ENCODE measurements at regions not wholly inside any gene's neighbourhood (a gene's known extent, or its start where the extent isn't known, plus 50 kb on each side); places are given as distances from the start of the nearest gene placed in this dataset.

DNA sequence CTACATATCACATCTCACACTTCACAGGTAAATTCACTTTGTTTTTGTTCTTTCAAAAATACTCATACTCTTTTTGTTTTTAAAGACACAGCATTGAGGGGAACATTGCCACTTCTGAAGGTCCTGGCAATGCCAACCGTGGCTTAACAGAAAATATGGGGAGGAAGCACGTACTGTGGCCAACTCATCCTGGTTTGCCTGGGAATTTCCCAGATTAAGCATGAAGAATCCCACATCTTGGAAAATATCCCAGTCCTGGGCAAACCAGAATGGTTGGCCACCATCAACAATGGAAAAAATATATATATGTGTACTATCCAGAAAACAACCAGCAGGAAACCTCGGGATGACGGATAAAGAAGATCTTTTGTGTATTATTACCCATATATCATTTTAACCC, 1032.2 kb upstream of the SLC10A2 start:
- no peak for TF ChIP-seq CTCF (IDR thresholded peaks at IDR 0.05; ENCODE audit: poor library complexity)
- no peak for TF ChIP-seq EZH2 (IDR thresholded peaks at IDR 0.05; ENCODE audit: borderline replicate concordance)

Measured in hepatocyte (in vitro differentiated cells).